OCI-M1 (cell line): ENCODE measurements at regions not wholly inside any gene's neighbourhood (a gene's known extent, or its start where the extent isn't known, plus 50 kb on each side); places are given as distances from the start of the nearest gene placed in this dataset.

Experiments used
- DNase-seq: peaks from one replicate; lab custom pipeline; 2025; lab: John Stamatoyannopoulos, UW

DNA sequence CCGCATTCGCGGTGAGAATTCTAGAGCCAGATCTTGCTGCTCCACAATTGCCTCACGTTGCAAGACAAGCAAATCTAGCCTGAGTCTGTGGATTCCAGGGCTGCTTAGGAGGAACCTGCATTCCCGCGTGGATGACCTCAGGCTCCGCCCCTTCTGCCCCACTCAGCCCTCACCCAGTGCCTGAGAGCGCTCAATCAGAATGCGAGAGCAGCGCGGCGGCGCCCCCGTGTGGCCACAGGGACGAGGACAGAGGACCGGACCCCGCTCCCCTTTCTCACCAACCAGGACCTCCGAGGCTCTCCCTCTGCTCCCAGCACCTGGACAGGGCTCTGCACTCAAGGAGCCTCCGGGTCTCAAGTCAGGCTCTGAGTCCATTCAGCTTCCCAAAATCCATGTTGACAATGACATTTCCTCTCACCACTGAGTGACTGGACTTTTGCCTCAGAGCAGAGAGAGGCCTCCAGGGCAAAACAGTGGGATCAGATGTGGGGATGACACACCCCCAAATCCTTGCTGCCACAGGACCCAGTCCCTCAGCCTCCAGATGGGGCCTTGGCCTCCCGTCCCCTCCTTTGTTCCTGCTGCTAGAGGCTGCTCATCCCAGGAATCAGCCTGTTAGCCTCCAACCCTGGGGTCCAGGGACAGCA, 52.0 kb downstream of the RPP21 start:
- peak; percentile 87 for DNase-seq

DNA sequence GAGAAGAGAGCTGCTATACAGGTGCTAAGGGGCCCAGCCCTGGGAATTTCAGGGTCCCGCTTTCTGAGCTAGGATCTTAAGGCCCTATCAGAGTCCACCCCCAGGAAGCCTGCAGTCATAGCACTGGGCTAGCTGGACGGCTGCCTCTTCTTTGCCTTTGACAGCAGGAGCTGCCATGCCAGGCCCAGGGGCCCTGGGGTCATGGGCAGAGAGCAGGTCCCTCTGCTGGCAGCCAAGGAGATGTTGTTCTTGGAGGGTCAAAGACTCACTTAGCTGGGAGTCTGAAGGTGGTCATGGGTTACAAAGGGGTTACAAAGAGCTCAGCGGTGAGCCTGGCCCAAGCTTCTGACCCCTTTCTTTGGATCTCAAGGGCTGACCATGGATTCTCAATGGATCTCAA, 52.7 kb downstream of the RPP21 start:
- DNase-seq, result no peak

DNA sequence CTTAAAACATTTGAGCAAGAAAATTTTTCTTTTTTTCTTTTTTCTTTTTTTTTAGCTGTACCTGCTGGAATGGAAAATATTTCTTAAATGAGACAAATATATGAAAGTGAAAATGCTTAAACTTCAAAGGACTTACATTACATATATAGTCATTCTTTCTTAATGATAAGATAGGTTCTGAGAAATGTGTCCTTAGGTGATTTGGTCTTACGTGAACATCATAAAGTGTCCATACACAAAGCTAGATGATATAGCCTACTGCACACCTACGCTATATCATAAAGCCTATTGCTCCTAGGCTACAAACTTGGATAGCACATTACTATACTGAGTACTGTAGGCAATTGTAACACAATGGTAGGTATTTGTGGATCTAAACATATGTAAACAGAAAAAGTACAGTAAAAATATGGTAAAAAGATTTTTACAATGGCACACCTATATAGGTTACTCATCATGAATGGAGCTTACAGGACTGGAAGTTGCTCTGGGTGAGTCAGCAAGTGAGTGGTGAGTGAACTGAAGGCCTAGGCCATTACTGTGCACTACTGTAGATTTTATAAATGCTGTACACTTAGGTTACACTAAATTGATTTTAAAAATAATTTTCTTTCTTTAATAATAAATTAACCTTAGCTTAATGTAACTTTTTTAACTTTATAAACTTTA, 54.6 kb downstream of the RPP21 start:
- DNase-seq, result no peak

DNA sequence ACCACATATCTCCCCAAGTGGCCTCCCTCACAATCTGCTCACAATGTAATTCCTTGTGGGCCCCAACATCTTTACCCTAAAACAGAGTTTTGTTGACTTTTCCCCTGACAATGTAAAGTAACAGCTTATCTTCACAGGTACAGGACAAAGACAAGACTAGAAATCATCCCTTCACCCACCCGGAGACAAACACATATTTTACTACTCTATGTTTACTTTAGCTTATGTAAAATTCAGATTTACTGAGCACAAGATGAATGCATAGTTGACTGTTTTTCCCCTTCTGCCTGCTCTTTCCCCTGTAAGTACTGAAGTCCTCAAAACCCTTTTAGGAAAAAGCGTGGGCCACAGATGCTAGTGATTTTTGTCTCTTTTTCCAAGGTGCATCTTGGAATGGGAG, 61.0 kb downstream of the RPP21 start:
- no peak for DNase-seq

DNA sequence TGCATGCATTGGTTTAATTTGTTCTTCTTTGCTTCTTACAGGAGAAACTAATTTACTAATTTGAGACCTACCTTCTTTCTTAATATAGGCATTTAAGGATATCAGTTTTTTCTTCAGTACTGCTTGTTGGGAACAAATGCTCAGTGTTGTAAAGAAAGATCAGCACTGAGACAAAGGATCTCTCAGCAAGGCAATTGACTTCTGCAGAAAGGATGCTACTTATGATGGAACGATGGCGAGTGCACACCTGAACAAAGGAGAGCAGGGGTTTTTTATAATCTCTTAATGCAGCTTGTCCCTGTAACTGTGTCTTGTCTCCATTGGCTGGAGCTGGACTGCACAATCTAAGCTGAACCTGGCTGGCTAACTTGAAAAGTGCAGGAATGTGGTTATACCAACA, 64.2 kb downstream of the RPP21 start:
- peak; percentile 14 for DNase-seq

DNA sequence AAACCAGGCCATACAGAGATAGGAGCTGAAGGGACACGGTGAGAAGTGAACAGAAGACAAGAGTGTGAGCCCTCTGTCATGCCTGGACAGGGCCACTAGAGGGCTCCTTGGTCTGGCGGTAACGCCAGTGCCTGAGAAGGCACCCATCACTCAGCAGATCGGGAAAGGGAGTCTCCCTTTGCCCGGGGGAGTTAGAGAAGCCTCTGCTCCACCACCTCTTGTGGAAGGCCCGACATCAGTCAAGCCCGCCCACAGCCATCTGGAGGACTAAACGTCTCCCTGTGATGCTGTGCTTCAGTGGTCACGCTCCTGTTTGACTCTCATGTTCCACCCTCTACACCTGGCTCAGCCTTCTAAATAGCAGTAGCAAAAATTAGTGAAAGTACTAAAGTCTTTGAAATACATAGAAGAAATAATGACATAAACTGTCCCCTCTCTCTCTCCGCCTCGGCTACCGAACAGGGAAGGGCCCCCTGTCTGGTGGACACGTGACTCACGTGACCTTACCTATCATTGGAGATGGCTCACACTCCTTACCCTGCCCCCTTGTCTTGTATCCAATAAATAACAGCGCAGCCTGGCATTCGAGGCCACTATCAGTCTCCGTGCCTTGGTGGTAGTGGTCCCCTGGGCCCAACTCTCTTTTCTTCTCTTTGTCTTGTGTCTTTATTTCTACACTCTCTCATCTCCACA, 66.7 kb downstream of the RPP21 start:
- peak; percentile 78 for DNase-seq

DNA sequence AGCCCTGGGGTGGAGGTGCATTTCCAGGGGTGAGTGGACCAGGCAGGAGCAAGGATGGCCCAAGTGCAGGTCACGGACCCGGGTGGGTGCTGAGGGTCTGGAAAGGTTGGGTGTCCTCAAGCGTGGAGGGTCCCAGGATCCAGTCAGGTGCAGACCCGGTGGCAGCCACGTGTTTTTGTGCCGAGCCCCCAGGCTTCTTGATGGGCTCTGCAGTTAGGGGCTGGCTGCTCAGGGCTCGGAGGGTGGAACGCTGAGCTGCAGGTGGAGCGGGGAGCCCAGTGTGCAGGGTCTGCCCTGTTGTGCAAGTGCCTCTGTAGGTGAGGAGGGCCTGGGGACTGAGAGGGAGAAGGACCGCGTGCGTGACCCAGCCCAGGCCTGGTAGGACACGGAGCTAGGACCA, 70.9 kb upstream of the HLA-E start:
- no peak for DNase-seq

DNA sequence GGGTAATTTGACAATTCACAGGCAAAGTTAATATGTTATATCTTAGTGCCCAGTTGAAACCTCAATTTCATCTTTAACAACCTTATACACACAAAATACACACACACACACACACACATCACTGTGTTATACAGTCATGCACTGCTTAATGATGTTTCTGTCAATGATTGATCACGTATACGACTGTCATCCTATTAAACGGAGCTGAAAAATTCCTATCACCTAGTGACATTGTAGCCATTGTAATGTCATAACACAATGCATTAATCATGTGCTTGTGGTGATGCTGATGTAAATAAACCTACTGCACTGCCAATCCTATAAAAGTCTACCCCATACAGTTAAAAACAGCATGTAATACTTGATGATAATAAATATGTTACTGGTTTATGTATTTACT, 64.8 kb upstream of the HLA-E start:
- no peak for DNase-seq
